Fibroblast of lung (primary cell): ENCODE measurements at regions not wholly inside any gene's neighbourhood (a gene's known extent, or its start where the extent isn't known, plus 50 kb on each side); places are given as distances from the start of the nearest gene placed in this dataset.

Source experiments
- CTCF ChIP-seq, 2 donors: IDR thresholded peaks in 1 of 2; conservative IDR thresholded peaks in 1 of 2; 1 replicate in 1 of 2; 2 replicates in 1 of 2; pipeline ENCODE4 v1.5.1; 2011 to 2012; ENCODE audit warnings: low read length in 2 of 2, control low read depth in 1 of 2, inconsistent platforms in 1 of 2, low read depth in 1 of 2, mild to moderate bottlenecking in 1 of 2
- EZH2 ChIP-seq: IDR thresholded peaks from 2 replicates; pipeline ENCODE4 v1.5.1; 2012; ENCODE audit warnings: low read length, control low read depth, mild to moderate bottlenecking; ENCODE audit errors: missing control alignments

- TF ChIP-seq CTCF (conservative IDR thresholded peaks at IDR 0.05 in 1 of 2, IDR thresholded peaks at IDR 0.05 in 1 of 2; ENCODE audit: low read depth in 1 of 2, low read length in 2 of 2) (no peak), EZH2 (no peak)
Observed at GRCh38 chr6:21668795-21669194, 75.2 kb downstream of the SOX4 start.
